HepG2 (cell line): ENCODE measurements at regions not wholly inside any gene's neighbourhood (a gene's known extent, or its start where the extent isn't known, plus 50 kb on each side); places are given as distances from the start of the nearest gene placed in this dataset.

Experiments
- ATAC-seq: fragments of 200-7000 bp; cut with Tn5 transposase; 3 replicates; pipeline ENCODE4 v1.9.1; 2020; ENCODE audit warnings: mild to moderate bottlenecking, moderate library complexity
- BruUV-seq: library from RNA; stranded (reverse); fragments of 400-500 nt; replicated peaks from 2 replicates; lab custom pipeline; 2021; lab: Mats Ljungman, UMichigan
- CTCF ChIA-PET: fragments of 300-600 bp; formaldehyde crosslinking; extraction: SDS; loops from one replicate; lab custom pipeline; 2021; ENCODE audit warnings: low total read pairs, inconsistent platforms, low intra/inter-chr PET ratio; lab: Yijun Ruan, JAX
- POLR2A ChIA-PET: fragments of 350-600 bp; sonication (Branson Sonifier 250); formaldehyde crosslinking; loops from one replicate; lab custom pipeline; 2020; ENCODE audit warnings: antibody characterized with exemption, inconsistent platforms; lab: Yijun Ruan, JAX
- DNase-seq: peaks from one replicate; pipeline ENCODE4 v3.0.0-alpha.2; 2015; ENCODE audit warnings: low spot score
- FAIRE-seq: peaks from 3 replicates; lab custom pipeline; 2011; peaks lifted over from hg19 to GRCh38; lab: Jason Lieb, UNC
- H2AFZ ChIP-seq: one replicate; pipeline ENCODE4 v1.6.1; 2011; ENCODE audit warnings: low read length, inconsistent platforms
- H3K27ac ChIP-seq: fragments of 300-600 bp; 3 replicates; pipeline ENCODE4 v1.8.0; 2011; ENCODE audit warnings: mixed run types, mild to moderate bottlenecking, mixed read lengths, low read length, inconsistent platforms; ENCODE audit not compliant: insufficient read depth; ENCODE audit errors: extremely low read length
- H3K27me3 ChIP-seq, 2 experiments: fragments of 200-600 bp in 1 of 2; 2 replicates in 1 of 2; 3 replicates in 1 of 2; pipeline versions ENCODE4 v1.6.0 to v1.8.0; 2011; ENCODE audit warnings: low read length in 2 of 2, mild to moderate bottlenecking in 2 of 2, moderate library complexity in 2 of 2, inconsistent platforms in 1 of 2; ENCODE audit not compliant: insufficient read depth in 2 of 2, control insufficient read depth in 1 of 2
- H3K36me3 ChIP-seq, 2 experiments: fragments of 200-600 bp in 1 of 2; replicated peaks in 1 of 2; 2 replicates in 1 of 2; 3 replicates in 1 of 2; pipeline versions ENCODE4 v1.5.1 to v1.8.0; 2011; ENCODE audit warnings: low read length in 2 of 2, inconsistent platforms in 1 of 2; ENCODE audit not compliant: insufficient read depth in 2 of 2, control insufficient read depth in 1 of 2
- H3K4me1 ChIP-seq: 2 replicates; pipeline ENCODE4 v1.5.1; 2012; ENCODE audit warnings: low read length, inconsistent platforms; ENCODE audit not compliant: insufficient read depth
- H3K4me2 ChIP-seq: 2 replicates; pipeline ENCODE4 v1.6.0; 2011; ENCODE audit warnings: low read depth, low read length, inconsistent platforms
- H3K4me3 ChIP-seq, 3 experiments: fragments of 200-600 bp in 1 of 3; sonication (generic), shearing (Covaris generic) in 1 of 3; replicated peaks in 1 of 3; 2 replicates each; pipeline ENCODE4 v1.5.1; 2011 to 2016; ENCODE audit warnings: low read length in 3 of 3, inconsistent platforms in 2 of 3, low read depth in 2 of 3, mild to moderate bottlenecking in 2 of 3, control low read depth in 1 of 3, mixed read lengths in 1 of 3; ENCODE audit not compliant: insufficient read depth in 1 of 3
- H3K79me2 ChIP-seq: one replicate; pipeline ENCODE4 v1.6.1; 2011; ENCODE audit warnings: low read length, inconsistent platforms; ENCODE audit not compliant: insufficient read depth
- H3K9ac ChIP-seq: 2 replicates; pipeline ENCODE4 v1.6.0; 2011; ENCODE audit warnings: mild to moderate bottlenecking, low read depth, low read length, inconsistent platforms; ENCODE audit not compliant: insufficient read depth
- H3K9me3 ChIP-seq: 2 replicates; pipeline ENCODE4 v1.5.1; 2012; ENCODE audit warnings: mild to moderate bottlenecking, low read length
- H4K20me1 ChIP-seq: 2 replicates; pipeline ENCODE4 v1.6.0; 2011; ENCODE audit warnings: inconsistent platforms, mild to moderate bottlenecking, low read length, moderate library complexity; ENCODE audit not compliant: insufficient read depth
- AHR ChIP-seq: IDR thresholded peaks from 2 replicates; pipeline ENCODE4 v1.6.1; 2018; ENCODE audit warnings: missing genetic modification reagents, missing compliant biosample characterization
- CBFB ChIP-seq: sonication (generic); formaldehyde crosslinking; IDR thresholded peaks from 2 replicates; pipeline ENCODE4 v1.4.0; 2020; ENCODE audit warnings: missing genetic modification reagents
- CEBPG ChIP-seq: IDR thresholded peaks from 2 replicates; pipeline ENCODE4 v1.6.1; 2016
- HMG20B ChIP-seq: conservative IDR thresholded peaks from 2 replicates; pipeline ENCODE4 v1.6.1; 2016; ENCODE audit warnings: missing genetic modification reagents, missing compliant biosample characterization
- HNF4A ChIP-seq: sonication (generic); formaldehyde crosslinking; IDR thresholded peaks from 2 replicates; pipeline ENCODE4 v1.4.0; 2020; ENCODE audit warnings: missing genetic modification reagents
- HOMEZ ChIP-seq: IDR thresholded peaks from 2 replicates; pipeline ENCODE4 v1.6.1; 2016; ENCODE audit warnings: low read depth
- HOXA9 ChIP-seq: sonication (generic); formaldehyde crosslinking; IDR thresholded peaks from 2 replicates; pipeline ENCODE4 v1.8.1; 2022; ENCODE audit warnings: missing genetic modification reagents, mild to moderate bottlenecking, moderate library complexity, borderline replicate concordance
- NBN ChIP-seq: fragments of 450-650 bp; conservative IDR thresholded peaks from 2 replicates; pipeline ENCODE4 v1.6.1; 2017
- RARA ChIP-seq: IDR thresholded peaks from 2 replicates; pipeline ENCODE4 v1.6.1; 2016; ENCODE audit warnings: missing genetic modification reagents, missing compliant biosample characterization
- TEAD3 ChIP-seq: optimal IDR thresholded peaks from 2 replicates; pipeline ENCODE3; 2016; ENCODE audit warnings: borderline replicate concordance
- ZBTB4 ChIP-seq: sonication (generic); formaldehyde crosslinking; IDR thresholded peaks from 2 replicates; pipeline ENCODE4 v1.4.0; 2020; ENCODE audit warnings: missing genetic modification reagents, mild to moderate bottlenecking, borderline replicate concordance
- ZNF143 ChIP-seq: sonication (generic); formaldehyde crosslinking; IDR thresholded peaks from 2 replicates; pipeline ENCODE4 v1.4.0; 2020; ENCODE audit warnings: missing genetic modification reagents
- ZNF703 ChIP-seq: sonication (generic); formaldehyde crosslinking; IDR thresholded peaks from 2 replicates; pipeline ENCODE4 v1.5.1; 2020; ENCODE audit warnings: missing genetic modification reagents, mild to moderate bottlenecking, moderate library complexity, borderline replicate concordance
- ZNF710 ChIP-seq: sonication (generic); formaldehyde crosslinking; IDR thresholded peaks from 2 replicates; pipeline ENCODE4 v1.5.0; 2020; ENCODE audit warnings: mild to moderate bottlenecking, missing genetic modification reagents, borderline replicate concordance
- WGBS: methylation state at CpG from one replicate; pipeline ENCODE4 v1.1.6; 2017; ENCODE audit warnings: low lambda C conversion rate; 5-methylcytosine and 5-hydroxymethylcytosine counted together
- in situ Hi-C: cut with HindIII; loops from 2 replicates; pipeline ENCODE4 v1.10.0; 2017; ENCODE audit warnings: low pct_unique_long_range_greater_than_20kb; ENCODE audit not compliant: extremely low pct_ligation_motif_present
- intact Hi-C: fragments of 100-400 bp; cut with micrococcal nuclease; formaldehyde crosslinking; loops from one replicate; pipeline ENCODE4 v1.10.0; 2022; ENCODE audit not compliant: unreplicated experiment

- intact Hi-C loops (no loop called here), in situ Hi-C loops (loop anchor here (10.0 kb wide), 2 partner anchors 233 to 633 kb away; no protein-coding TSS in a partner anchor)
- POLR2A ChIA-PET = no interaction called here
- ATAC-seq (no peak), DNase-seq (no peak)
- H3K9ac ChIP-seq = no peak overlapping the region
- H3K4me1 ChIP-seq = no peaks in the 10 kb centered on the region
- BruUV-seq = no TSS peak
- H2AFZ ChIP-seq = no peak overlapping the region
- H4K20me1 ChIP-seq = no peaks in the 10 kb centered on the region
- under 1% methylated on average over 3 of the region's 3 CpGs for WGBS
- TF ChIP-seq AHR (no peak), HNF4A (no peak), NBN (no peak)
- TF ChIP-seq, all 625 proteins: peak for 0
- peaks cover 1 to 24% of the 10 kb centered on the region in 2 experiments; a peak in 1 of 5 replicates for H3K27me3 ChIP-seq
- FAIRE-seq = no peak
- H3K9me3 ChIP-seq = no peaks in the 10 kb centered on the region
- CTCF ChIA-PET = no interaction called here
- H3K79me2 ChIP-seq = no peaks in the 10 kb centered on the region
- no peak overlapping the region for H3K27ac ChIP-seq
- H3K4me2 ChIP-seq = no peak overlapping the region
- no peak overlapping the region for H3K4me3 ChIP-seq
- H3K36me3 ChIP-seq = no peaks in the 10 kb centered on the region
These were observed 66.7 kb upstream of the PAX6 start for GRCh38 chr11:31877863-31878262.

- Histone ChIP-seq H3K4me1 (no peaks in the 10 kb centered on the region), H3K4me3 (no peak overlapping the region), H3K27ac (no peak overlapping the region), H2AFZ (no peak overlapping the region), H3K9ac (no peak overlapping the region), H3K79me2 (no peaks in the 10 kb centered on the region), H3K27me3 (0 out of 5 replicates have a peak, but pooled peaks cover 1 to 23% of the 10 kb centered on the region in 2 experiments), H3K9me3 (no peaks in the 10 kb centered on the region), H4K20me1 (no peaks in the 10 kb centered on the region), H3K36me3 (no peaks in the 10 kb centered on the region), H3K4me2 (no peak overlapping the region)
- no peak for DNase-seq
- 0% methylated on average over 4 of the region's 4 CpGs for WGBS
- FAIRE-seq = no peak
- intact Hi-C loops (no loop called here), in situ Hi-C loops (loop anchor here (10.0 kb wide), 2 partner anchors 232 to 632 kb away; no protein-coding TSS in a partner anchor)
- no TSS peak for BruUV-seq
- ChIA-PET CTCF (no interaction called here), POLR2A (no interaction called here)
- ATAC-seq = no peak
- no peak for TF ChIP-seq HMG20B (CRISPR knock-in tag)
- no peak for TF ChIP-seq HOXA9 (CRISPR knock-in tag)
- TF ChIP-seq TEAD3 (CRISPR knock-in tag) = no peak
- TF ChIP-seq ZBTB4 (CRISPR knock-in tag) = no peak
- no peak for TF ChIP-seq RARA (CRISPR knock-in tag)
- no peak for TF ChIP-seq HOMEZ (CRISPR knock-in tag)
- TF ChIP-seq CEBPG (CRISPR knock-in tag) = no peak
- TF ChIP-seq ZNF703 (CRISPR knock-in tag) = no peak
- TF ChIP-seq ZNF143 (CRISPR knock-in tag) = no peak
- TF ChIP-seq CBFB (CRISPR knock-in tag) = no peak
- no peak for TF ChIP-seq ZNF710 (CRISPR knock-in tag)
These were observed 66.0 kb upstream of the PAX6 start for GRCh38 chr11:31877083-31877482.
